A673 (cell line): ENCODE measurements at regions not wholly inside any gene's neighbourhood (a gene's known extent, or its start where the extent isn't known, plus 50 kb on each side); places are given as distances from the start of the nearest gene placed in this dataset.

Experiments used
- EZH2 ChIP-seq: fragments of 200-600 bp; sonication (generic); IDR thresholded peaks from 2 replicates; pipeline ENCODE4 v1.6.1; 2017; ENCODE audit warnings: borderline replicate concordance, low read depth, mild to moderate bottlenecking, mixed read lengths, antibody characterized with exemption, low read length; ENCODE audit not compliant: poor library complexity, severe bottlenecking
- TF ChIP-seq, protein P1 (sequence below): fragments of 300-800, 200-600 bp; sonication (generic); conservative IDR thresholded peaks from 2 replicates; pipeline ENCODE4 v1.5.1; 2017; ENCODE audit warnings: low read depth, mild to moderate bottlenecking, antibody characterized with exemption, low read length, moderate library complexity, mixed read lengths

DNA sequence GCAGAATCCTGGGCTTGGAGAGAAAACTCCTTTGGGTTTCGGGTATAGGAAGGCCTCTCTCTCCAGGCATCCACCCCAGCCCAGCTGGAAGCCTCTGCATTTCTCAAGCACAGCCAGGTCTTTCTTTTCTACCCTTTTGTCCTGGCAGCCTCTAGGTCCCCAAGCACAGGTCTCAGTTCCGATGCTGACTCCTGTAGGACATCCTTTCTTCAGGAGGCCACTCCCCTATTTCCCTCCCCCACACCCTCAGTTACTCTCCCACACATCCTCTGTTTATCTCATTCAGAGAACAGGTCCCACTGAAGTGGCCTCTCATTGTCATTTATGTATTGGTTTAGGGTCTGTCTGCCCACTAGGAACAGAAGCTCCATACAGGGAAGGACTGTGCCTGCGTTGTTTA, 352.6 kb downstream of the VRK1 start:
- TF ChIP-seq, protein P1, sequence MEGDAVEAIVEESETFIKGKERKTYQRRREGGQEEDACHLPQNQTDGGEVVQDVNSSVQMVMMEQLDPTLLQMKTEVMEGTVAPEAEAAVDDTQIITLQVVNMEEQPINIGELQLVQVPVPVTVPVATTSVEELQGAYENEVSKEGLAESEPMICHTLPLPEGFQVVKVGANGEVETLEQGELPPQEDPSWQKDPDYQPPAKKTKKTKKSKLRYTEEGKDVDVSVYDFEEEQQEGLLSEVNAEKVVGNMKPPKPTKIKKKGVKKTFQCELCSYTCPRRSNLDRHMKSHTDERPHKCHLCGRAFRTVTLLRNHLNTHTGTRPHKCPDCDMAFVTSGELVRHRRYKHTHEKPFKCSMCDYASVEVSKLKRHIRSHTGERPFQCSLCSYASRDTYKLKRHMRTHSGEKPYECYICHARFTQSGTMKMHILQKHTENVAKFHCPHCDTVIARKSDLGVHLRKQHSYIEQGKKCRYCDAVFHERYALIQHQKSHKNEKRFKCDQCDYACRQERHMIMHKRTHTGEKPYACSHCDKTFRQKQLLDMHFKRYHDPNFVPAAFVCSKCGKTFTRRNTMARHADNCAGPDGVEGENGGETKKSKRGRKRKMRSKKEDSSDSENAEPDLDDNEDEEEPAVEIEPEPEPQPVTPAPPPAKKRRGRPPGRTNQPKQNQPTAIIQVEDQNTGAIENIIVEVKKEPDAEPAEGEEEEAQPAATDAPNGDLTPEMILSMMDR, result no peak
- TF ChIP-seq EZH2, result no peak
